Stimulated activated CD4-positive, alpha-beta T cell treated with anti-CD3 and anti-CD28 coated beads, Interleukin-2, amount 100 ng/mL, for 24 hours (primary cell): ENCODE measurements at regions not wholly inside any gene's neighbourhood (a gene's known extent, or its start where the extent isn't known, plus 50 kb on each side); places are given as distances from the start of the nearest gene placed in this dataset.

Experiments used
- DNase-seq, 2 donors: peaks; one replicate each; pipeline ENCODE4 v3.0.0-alpha.2; 2020

GRCh38 chr4:4808086-4808485 is 51.4 kb upstream of the MSX1 start:
- DNase-seq = no peak

GRCh38 chr4:4805887-4806286 is 53.6 kb upstream of the MSX1 start:
- DNase-seq = no peak

- DNase-seq = no peak
Observed at GRCh38 chr4:4803912-4804296, 55.6 kb upstream of the MSX1 start.

GRCh38 chr4:4803216-4803911 is 56.1 kb upstream of the MSX1 start:
- DNase-seq = no peak

GRCh38 chr4:4800646-4801408 is 58.6 kb upstream of the MSX1 start:
- no peak for DNase-seq

- DNase-seq = no peak
Observed at GRCh38 chr4:4794421-4794820, 65.0 kb upstream of the MSX1 start.

- no peak for DNase-seq
Observed at GRCh38 chr4:4792466-4792865, 67.0 kb upstream of the MSX1 start.

- no peak for DNase-seq
Observed at GRCh38 chr4:4791299-4792111, 68.0 kb upstream of the MSX1 start.

- no peak for DNase-seq
Observed at GRCh38 chr4:4789462-4789861, 70.0 kb upstream of the MSX1 start.

GRCh38 chr4:4788573-4788972 is 70.9 kb upstream of the MSX1 start:
- no peak for DNase-seq

GRCh38 chr4:4787421-4787820 is 72.0 kb upstream of the MSX1 start:
- no peak for DNase-seq

- DNase-seq = no peak
Observed at GRCh38 chr4:4784379-4784778, 75.1 kb upstream of the MSX1 start.

- DNase-seq = no peak
Observed at GRCh38 chr4:4783847-4784246, 75.6 kb upstream of the MSX1 start.

GRCh38 chr4:4782969-4783368 is 76.5 kb upstream of the MSX1 start:
- DNase-seq = no peak

GRCh38 chr4:4781936-4782707 is 77.3 kb upstream of the MSX1 start:
- DNase-seq = no peak

GRCh38 chr4:4780729-4781244 is 78.7 kb upstream of the MSX1 start:
- DNase-seq = no peak

GRCh38 chr4:4779486-4779885 is 80.0 kb upstream of the MSX1 start:
- DNase-seq = no peak

- no peak for DNase-seq
Observed at GRCh38 chr4:4779054-4779453, 80.4 kb upstream of the MSX1 start.

- no peak for DNase-seq
Observed at GRCh38 chr4:4778554-4778953, 80.9 kb upstream of the MSX1 start.

GRCh38 chr4:4776934-4777333 is 82.5 kb upstream of the MSX1 start:
- no peak for DNase-seq

- DNase-seq = no peak
Observed at GRCh38 chr4:4776335-4776734, 83.1 kb upstream of the MSX1 start.

- no peak for DNase-seq
Observed at GRCh38 chr4:4775493-4776004, 83.9 kb upstream of the MSX1 start.

GRCh38 chr4:4772534-4772933 is 86.9 kb upstream of the MSX1 start:
- no peak for DNase-seq
